CD14-positive monocyte (primary cell): ENCODE measurements at regions not wholly inside any gene's neighbourhood (a gene's known extent, or its start where the extent isn't known, plus 50 kb on each side); places are given as distances from the start of the nearest gene placed in this dataset.

ENCODE experiments used
- DNase-seq, 3 donors: peaks; one replicate each; pipeline ENCODE4 v3.0.0-alpha.2; 2011 to 2022
- H2AFZ ChIP-seq: 2 replicates; pipeline ENCODE4 v1.6.0; 2012; ENCODE audit warnings: mild to moderate bottlenecking, low read depth, low read length, inconsistent platforms; ENCODE audit not compliant: insufficient read depth, poor library complexity, severe bottlenecking
- H3K27ac ChIP-seq, 2 donors: 1 replicate in 1 of 2; 2 replicates in 1 of 2; pipeline ENCODE4 v1.5.1; 2012 to 2013; ENCODE audit warnings: low read length in 2 of 2, control low read depth in 1 of 2, inconsistent platforms in 1 of 2, low read depth in 1 of 2, mild to moderate bottlenecking in 1 of 2
- H3K27me3 ChIP-seq, 2 donors: one replicate each; pipeline versions ENCODE4 v1.6.0 to v1.6.1; 2011 to 2013; ENCODE audit warnings: low read length in 2 of 2; ENCODE audit not compliant: control insufficient read depth in 2 of 2, insufficient read depth in 2 of 2
- H3K36me3 ChIP-seq, 2 donors: replicated peaks in 1 of 2; 1 replicate in 1 of 2; 2 replicates in 1 of 2; pipeline versions ENCODE4 v1.5.1 to v1.6.1; 2012 to 2013; ENCODE audit warnings: low read length in 2 of 2, control low read depth in 1 of 2, inconsistent platforms in 1 of 2, mild to moderate bottlenecking in 1 of 2; ENCODE audit not compliant: insufficient read depth in 2 of 2, control insufficient read depth in 1 of 2
- H3K4me1 ChIP-seq, 2 donors: 1 replicate in 1 of 2; 2 replicates in 1 of 2; pipeline versions ENCODE4 v1.5.1 to v1.6.1; 2012 to 2013; ENCODE audit warnings: low read length in 2 of 2, control low read depth in 1 of 2, inconsistent platforms in 1 of 2, mild to moderate bottlenecking in 1 of 2, moderate library complexity in 1 of 2; ENCODE audit not compliant: insufficient read depth in 2 of 2, control insufficient read depth in 1 of 2
- H3K4me2 ChIP-seq: replicated peaks from 2 replicates; pipeline ENCODE3; 2012; ENCODE audit warnings: low read length, moderate library complexity, mild to moderate bottlenecking; ENCODE audit not compliant: poor library complexity, severe bottlenecking; ENCODE audit errors: extremely low read depth
- H3K4me3 ChIP-seq, 3 experiments: fragments of 200-600 bp in 1 of 3; sonication (generic) in 1 of 3; replicated peaks in 1 of 3; 1 replicate in 2 of 3; 2 replicates in 1 of 3; pipeline ENCODE4 v1.5.1; 2011 to 2013; ENCODE audit warnings: low read length in 3 of 3, mild to moderate bottlenecking in 3 of 3, control low read depth in 2 of 3, low read depth in 2 of 3, inconsistent platforms in 1 of 3, moderate library complexity in 1 of 3
- H3K79me2 ChIP-seq: 2 replicates; pipeline ENCODE4 v1.6.0; 2012; ENCODE audit warnings: mild to moderate bottlenecking, control low read depth, inconsistent platforms, low read length, moderate library complexity; ENCODE audit not compliant: insufficient read depth
- H3K9ac ChIP-seq: 2 replicates; pipeline ENCODE4 v1.6.0; 2017; ENCODE audit warnings: low read length, mild to moderate bottlenecking; ENCODE audit not compliant: insufficient read depth, poor library complexity, severe bottlenecking
- H3K9me3 ChIP-seq, 2 donors: replicated peaks in 1 of 2; 1 replicate in 1 of 2; 2 replicates in 1 of 2; pipeline versions ENCODE4 v1.5.1 to v1.6.1; 2012 to 2013; ENCODE audit warnings: low read length in 2 of 2, control low read depth in 1 of 2; ENCODE audit not compliant: control insufficient read depth in 1 of 2, insufficient read depth in 1 of 2
- H4K20me1 ChIP-seq: 2 replicates; pipeline ENCODE4 v1.6.0; 2012; ENCODE audit warnings: mild to moderate bottlenecking, low read length, control low read depth, moderate library complexity; ENCODE audit not compliant: insufficient read depth
- H3K27ac Mint-ChIP-seq, 7 donors: one replicate each; pipeline ENCODE4 v1.8.0; 2020; ENCODE audit warnings: mild to moderate bottlenecking in 7 of 7, mixed read lengths in 7 of 7, moderate library complexity in 6 of 7, inconsistent platforms in 2 of 7
- H3K27me3 Mint-ChIP-seq, 3 donors: one replicate each; pipeline ENCODE4 v1.8.0; 2021 to 2022; ENCODE audit warnings: low read depth in 3 of 3, mild to moderate bottlenecking in 3 of 3, mixed read lengths in 3 of 3, moderate library complexity in 3 of 3, inconsistent platforms in 1 of 3
- H3K36me3 Mint-ChIP-seq, 2 donors: one replicate each; pipeline ENCODE4 v1.8.0; 2020; ENCODE audit warnings: mixed read lengths in 2 of 2, inconsistent platforms in 1 of 2, mild to moderate bottlenecking in 1 of 2
- H3K4me1 Mint-ChIP-seq: one replicate; pipeline ENCODE4 v1.8.0; 2020; ENCODE audit warnings: mild to moderate bottlenecking, mixed read lengths
- H3K4me3 Mint-ChIP-seq, 2 donors: one replicate each; pipeline ENCODE4 v1.8.0; 2020; ENCODE audit warnings: mild to moderate bottlenecking in 2 of 2, mixed read lengths in 2 of 2, moderate library complexity in 1 of 2
- H3K9me3 Mint-ChIP-seq, 7 donors: one replicate each; pipeline ENCODE4 v1.8.0; 2020 to 2022; ENCODE audit warnings: mixed read lengths in 7 of 7, mild to moderate bottlenecking in 6 of 7, moderate library complexity in 6 of 7, inconsistent platforms in 2 of 7
- CTCF ChIP-seq: fragments of 200-600 bp; IDR thresholded peaks from one replicate; pipeline ENCODE4 v1.8.0; 2022; ENCODE audit warnings: antibody characterized with exemption, mild to moderate bottlenecking
- WGBS: methylation state at CpG from one replicate; pipeline ENCODE4 v1.1.5; 2013; ENCODE audit warnings: missing lambda C conversion rate; ENCODE audit not compliant: insufficient coverage; 5-methylcytosine and 5-hydroxymethylcytosine counted together
- intact Hi-C, 2 donors: fragments of 100-400 bp; cut with micrococcal nuclease; formaldehyde crosslinking; loops; one replicate each; pipeline versions ENCODE4 v1.15.0 to v1.15.1; 2023

DNA sequence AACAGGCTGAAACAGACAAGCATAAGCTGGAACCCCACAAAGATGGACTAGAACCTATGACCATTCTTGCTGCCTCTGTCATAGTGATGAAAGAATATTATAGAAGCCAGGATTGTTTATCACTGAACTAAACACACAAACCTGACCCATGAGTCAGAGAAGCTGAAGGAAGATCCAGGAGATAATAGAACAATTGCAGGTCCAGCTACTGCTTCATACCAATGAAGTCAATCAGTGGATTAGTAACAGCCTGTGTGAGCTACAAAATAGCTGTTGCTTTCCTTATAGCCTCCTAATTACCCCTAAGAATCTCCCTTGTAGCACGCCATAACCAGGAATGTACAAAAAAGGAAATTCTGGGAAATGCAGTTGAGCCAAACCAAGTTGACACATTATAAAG is 459.9 kb upstream of the ZNF462 start:
- Histone ChIP-seq H2AFZ (no peak overlapping the region), H4K20me1 (no peaks in the 10 kb centered on the region), H3K27ac (no peak overlapping the region), H3K4me1 (no peaks in the 10 kb centered on the region), H3K9me3 (no peaks in the 10 kb centered on the region), H3K4me3 (no peak overlapping the region), H3K36me3 (no peaks in the 10 kb centered on the region), H3K9ac (no peak overlapping the region), H3K4me2 (no peak overlapping the region), H3K27me3 (no peaks in the 10 kb centered on the region), H3K79me2 (no peaks in the 10 kb centered on the region)
- H3K9me3 Mint-ChIP-seq, result no peaks in the 10 kb centered on the region
- intact Hi-C loops, result no loop called here
- H3K36me3 Mint-ChIP-seq, result no peaks in the 10 kb centered on the region
- no peaks in the 10 kb centered on the region for H3K4me1 Mint-ChIP-seq
- H3K27me3 Mint-ChIP-seq, result no peaks in the 10 kb centered on the region
- no peak for TF ChIP-seq CTCF
- no peak for DNase-seq
- H3K4me3 Mint-ChIP-seq, result no peak overlapping the region
- H3K27ac Mint-ChIP-seq, result no peak overlapping the region
- WGBS, result no CpG with 5 or more reads among the region's 1 CpG

GRCh38 chr9:106404137-106404536 is 458.8 kb upstream of the ZNF462 start:
- Mint-ChIP-seq H3K4me3 (no peak overlapping the region), H3K27me3 (no peaks in the 10 kb centered on the region), H3K36me3 (no peaks in the 10 kb centered on the region), H3K9me3 (peaks cover 0 to 1% (median 0%) of the 10 kb centered on the region in 7 donors), H3K27ac (no peak overlapping the region), H3K4me1 (no peaks in the 10 kb centered on the region)
- H3K4me2 ChIP-seq, result no peak overlapping the region
- no peaks in the 10 kb centered on the region for H3K4me1 ChIP-seq
- H3K9ac ChIP-seq, result no peak overlapping the region
- H4K20me1 ChIP-seq, result no peaks in the 10 kb centered on the region
- no peak for TF ChIP-seq CTCF
- intact Hi-C loops, result no loop called here
- no peak overlapping the region for H3K4me3 ChIP-seq
- no peaks in the 10 kb centered on the region for H3K79me2 ChIP-seq
- no peaks in the 10 kb centered on the region for H3K27me3 ChIP-seq
- no peaks in the 10 kb centered on the region for H3K9me3 ChIP-seq
- no peaks in the 10 kb centered on the region for H3K36me3 ChIP-seq
- DNase-seq, result no peak
- H3K27ac ChIP-seq, result no peak overlapping the region
- H2AFZ ChIP-seq, result no peak overlapping the region
